Endothelial cell of umbilical vein (primary cell): ENCODE measurements at regions not wholly inside any gene's neighbourhood (a gene's known extent, or its start where the extent isn't known, plus 50 kb on each side); places are given as distances from the start of the nearest gene placed in this dataset.

Experiments used
- BruUV-seq: library from RNA; stranded (reverse); fragments of 400-500 nt; replicated peaks from 2 replicates; lab custom pipeline; 2021; lab: Mats Ljungman, UMichigan
- CTCF ChIA-PET: fragments of 300-600, 350-600 bp; sonication (Branson Sonifier 250); formaldehyde crosslinking; loops from one replicate; lab custom pipeline; 2021; ENCODE audit warnings: antibody characterized with exemption, inconsistent platforms; lab: Charles Lee
- POLR2A ChIA-PET: fragments of 300-600, 350-600 bp; sonication (Branson Sonifier 250); formaldehyde crosslinking; loops from one replicate; lab custom pipeline; 2021; ENCODE audit warnings: antibody characterized with exemption, inconsistent platforms; lab: Charles Lee
- DNase-seq: peaks from one replicate; pipeline ENCODE4 v3.0.0-alpha.2; 2011; ENCODE audit warnings: low read depth, low spot score
- FAIRE-seq: peaks from 2 replicates; lab custom pipeline; 2011; peaks lifted over from hg19 to GRCh38; lab: Jason Lieb, UNC
- H2AFZ ChIP-seq: 2 replicates; pipeline ENCODE4 v1.6.0; 2012; ENCODE audit warnings: low read depth, low read length, control low read depth, inconsistent platforms
- H3K27ac ChIP-seq: 2 replicates; pipeline ENCODE4 v1.5.1; 2011; ENCODE audit warnings: low read depth, mild to moderate bottlenecking, control low read depth, low read length, moderate library complexity; ENCODE audit not compliant: insufficient read depth
- H3K27me3 ChIP-seq, 2 experiments: 2 replicates each; pipeline versions ENCODE4 v1.6.0 to v1.6.1; 2011; ENCODE audit warnings: low read length in 2 of 2, mixed read lengths in 1 of 2; ENCODE audit not compliant: control insufficient read depth in 2 of 2, insufficient read depth in 2 of 2
- H3K36me3 ChIP-seq, 2 experiments: 2 replicates in 1 of 2; 3 replicates in 1 of 2; pipeline ENCODE4 v1.5.1; 2011; ENCODE audit warnings: low read length in 2 of 2, mild to moderate bottlenecking in 1 of 2, moderate library complexity in 1 of 2; ENCODE audit not compliant: control insufficient read depth in 2 of 2, insufficient read depth in 2 of 2; ENCODE audit errors: extremely low read depth in 1 of 2
- H3K4me1 ChIP-seq: 3 replicates; pipeline ENCODE4 v1.5.1; 2011; ENCODE audit warnings: mild to moderate bottlenecking, low read length; ENCODE audit not compliant: control insufficient read depth, insufficient read depth; ENCODE audit errors: extremely low read depth
- H3K4me2 ChIP-seq: 2 replicates; pipeline ENCODE4 v1.6.1; 2011; ENCODE audit warnings: low read length, control low read depth, mixed read lengths; ENCODE audit not compliant: insufficient read depth
- H3K4me3 ChIP-seq, 3 experiments: fragments of 200-600 bp in 1 of 3; sonication (generic), shearing (Covaris generic) in 1 of 3; replicated peaks in 1 of 3; 2 replicates each; pipeline ENCODE4 v1.5.1; 2011 to 2016; ENCODE audit warnings: control low read depth in 3 of 3, low read length in 3 of 3, mild to moderate bottlenecking in 2 of 3, inconsistent platforms in 1 of 3, low read depth in 1 of 3, moderate library complexity in 1 of 3; ENCODE audit not compliant: insufficient read depth in 1 of 3
- H3K79me2 ChIP-seq: 2 replicates; pipeline ENCODE4 v1.6.0; 2012; ENCODE audit warnings: low read length, inconsistent platforms; ENCODE audit not compliant: control insufficient read depth, insufficient read depth
- H3K9ac ChIP-seq: replicated peaks from 2 replicates; pipeline ENCODE3; 2011; ENCODE audit warnings: low read length, control low read depth; ENCODE audit not compliant: insufficient read depth; ENCODE audit errors: extremely low read depth
- H3K9me1 ChIP-seq: replicated peaks from 3 replicates; pipeline ENCODE4 v1.6.0; 2011; ENCODE audit warnings: mild to moderate bottlenecking, low read length; ENCODE audit not compliant: control insufficient read depth, insufficient read depth; ENCODE audit errors: extremely low read depth
- H3K9me3 ChIP-seq: replicated peaks from 2 replicates; pipeline ENCODE4 v1.5.1; 2012; ENCODE audit warnings: low read length, inconsistent platforms; ENCODE audit not compliant: control insufficient read depth, insufficient read depth
- H4K20me1 ChIP-seq: replicated peaks from 2 replicates; pipeline ENCODE3; 2011; ENCODE audit warnings: mild to moderate bottlenecking, low read length; ENCODE audit not compliant: control insufficient read depth, insufficient read depth; ENCODE audit errors: extremely low read depth
- CTCF ChIP-seq, 2 donors: IDR thresholded peaks; 1 replicate in 1 of 2; 2 replicates in 1 of 2; pipeline ENCODE4 v1.5.1; 2011; ENCODE audit warnings: low read length in 2 of 2, mild to moderate bottlenecking in 2 of 2, moderate library complexity in 2 of 2, control low read depth in 1 of 2, inconsistent platforms in 1 of 2, low read depth in 1 of 2; ENCODE audit not compliant: insufficient read depth in 1 of 2; ENCODE audit errors: extremely low read depth in 1 of 2
- FOS ChIP-seq: IDR thresholded peaks from 2 replicates; pipeline ENCODE4 v1.6.1; 2011; ENCODE audit warnings: mild to moderate bottlenecking, low read length, moderate library complexity, borderline replicate concordance; ENCODE audit not compliant: insufficient read depth
- JUN ChIP-seq: IDR thresholded peaks from 2 replicates; pipeline ENCODE4 v1.6.1; 2011; ENCODE audit warnings: borderline replicate concordance, low read depth; ENCODE audit not compliant: insufficient read length, insufficient read depth
- POLR2A ChIP-seq: IDR thresholded peaks from 2 replicates; pipeline ENCODE4 v1.6.1; 2012; ENCODE audit warnings: low read depth, mild to moderate bottlenecking, control low read depth, low read length
- dilution Hi-C: fragments of 300-500 bp; cut with MboI; formaldehyde crosslinking; loops from one replicate; pipeline ENCODE4 v1.15.0; 2019; ENCODE audit warnings: low sequenced_read_pairs; ENCODE audit not compliant: extremely low pct_ligation_motif_present
- intact Hi-C: fragments of 100-400 bp; cut with micrococcal nuclease; formaldehyde crosslinking; loops from one replicate; pipeline ENCODE4 v1.10.0; 2022

- TF ChIP-seq CTCF (IDR thresholded peaks at IDR 0.05; ENCODE audit: extremely low read depth in 1 of 2, insufficient read depth in 1 of 2, low read depth in 1 of 2, low read length in 2 of 2) (peak in 1 of 2 donors; percentile 3), POLR2A (no peak)
- dilution Hi-C loops: no loop called here
Observed at GRCh38 chr3:82329300-82329699, 567.9 kb upstream of the GBE1 start.

GRCh38 chr3:82311901-82312300, 550.5 kb upstream of the GBE1 start:
- Histone ChIP-seq H4K20me1 (no peaks in the 10 kb centered on the region), H3K9ac (no peak overlapping the region), H3K79me2 (no peaks in the 10 kb centered on the region), H2AFZ (no peak overlapping the region), H3K36me3 (no peaks in the 10 kb centered on the region), H3K9me3 (no peaks in the 10 kb centered on the region), H3K4me2 (no peak overlapping the region), H3K4me3 (no peak overlapping the region), H3K9me1 (no peaks in the 10 kb centered on the region), H3K27ac (no peak overlapping the region), H3K4me1 (no peaks in the 10 kb centered on the region), H3K27me3 (no peaks in the 10 kb centered on the region)
- no TSS peak for BruUV-seq
- no peak for TF ChIP-seq JUN
- no peak for TF ChIP-seq CTCF (IDR thresholded peaks at IDR 0.05; ENCODE audit: extremely low read depth in 1 of 2, insufficient read depth in 1 of 2, low read depth in 1 of 2, low read length in 2 of 2)
- no peak for TF ChIP-seq FOS
- dilution Hi-C loops (no loop called here), intact Hi-C loops (no loop called here)
- ChIA-PET CTCF (no interaction called here), POLR2A (no interaction called here)
- FAIRE-seq (no peak), DNase-seq (no peak)

More at GRCh38 chr3:82329300-82329699, 567.9 kb upstream of the GBE1 start:
- H4K20me1 ChIP-seq: no peaks in the 10 kb centered on the region
- no peaks in the 10 kb centered on the region for H3K9me3 ChIP-seq
- no peak overlapping the region for H3K27ac ChIP-seq
- no peak overlapping the region for H2AFZ ChIP-seq
- POLR2A ChIA-PET: no interaction called here
- H3K27me3 ChIP-seq: no peaks in the 10 kb centered on the region
- FAIRE-seq: no peak
- no TSS peak for BruUV-seq
- no peaks in the 10 kb centered on the region for H3K36me3 ChIP-seq
- H3K4me2 ChIP-seq: no peak overlapping the region
- CTCF ChIA-PET: interaction anchor here (0.7 to 1.6 kb wide), 12 partner anchors 12 to 910 kb away, joined by 3 to 9 read pairs (median 4); no protein-coding TSS in a partner anchor
- H3K4me3 ChIP-seq: no peak overlapping the region
- H3K79me2 ChIP-seq: no peaks in the 10 kb centered on the region
- intact Hi-C loops: loop anchor here (2.0 kb wide), 1 partner anchor 418 kb away; no protein-coding TSS in a partner anchor
- no peaks in the 10 kb centered on the region for H3K4me1 ChIP-seq
- no peak overlapping the region for H3K9ac ChIP-seq
- DNase-seq: peak; percentile 2
- H3K9me1 ChIP-seq: no peaks in the 10 kb centered on the region
